K562 (cell line): ENCODE measurements at regions not wholly inside any gene's neighbourhood (a gene's known extent, or its start where the extent isn't known, plus 50 kb on each side); places are given as distances from the start of the nearest gene placed in this dataset.

Source experiments
- BHLHE40 ChIP-seq: IDR thresholded peaks from 2 replicates; pipeline ENCODE4 v1.6.1; 2011; ENCODE audit warnings: low read length, improper control_type of control experiment
- BRF1 ChIP-seq: IDR thresholded peaks from 3 replicates; pipeline ENCODE4 v1.6.1; 2011; ENCODE audit warnings: borderline replicate concordance, mild to moderate bottlenecking; ENCODE audit not compliant: insufficient read length; ENCODE audit errors: extremely low read depth
- C11orf30 ChIP-seq: fragments of 450-650 bp; IDR thresholded peaks from 2 replicates; pipeline ENCODE4 v1.6.1; 2016; ENCODE audit warnings: low read depth, mild to moderate bottlenecking
- CAMTA2 ChIP-seq: fragments of 250-450 bp; sonication (Bioruptor Pico); conservative IDR thresholded peaks from 2 replicates; pipeline ENCODE4 v1.5.1; 2022
- CEBPB ChIP-seq: fragments of 450-650 bp; IDR thresholded peaks from 2 replicates; pipeline ENCODE4 v1.6.1; 2016; ENCODE audit warnings: missing genetic modification characterization, missing compliant biosample characterization
- CREBBP ChIP-seq: IDR thresholded peaks from one replicate; pipeline ENCODE4 v1.6.1; 2012; ENCODE audit warnings: low read depth, mild to moderate bottlenecking, control low read depth, inconsistent platforms, low read length
- E2F8 ChIP-seq: fragments of 450-650 bp; IDR thresholded peaks from 2 replicates; pipeline ENCODE4 v1.7.1; 2018; ENCODE audit warnings: mild to moderate bottlenecking, low read depth; ENCODE audit not compliant: partially characterized antibody
- ETS1 ChIP-seq: conservative IDR thresholded peaks from 2 replicates; pipeline ENCODE4 v1.6.1; 2011; ENCODE audit warnings: low read depth, mild to moderate bottlenecking, low read length; ENCODE audit not compliant: control insufficient read depth
- HEY1 ChIP-seq: fragments of 250-450 bp; sonication (Bioruptor Pico); IDR thresholded peaks from 2 replicates; pipeline ENCODE4 v1.5.0; 2020; ENCODE audit warnings: mild to moderate bottlenecking, moderate library complexity, borderline replicate concordance
- MIER1 ChIP-seq: fragments of 450-650 bp; IDR thresholded peaks from 2 replicates; pipeline ENCODE4 v1.6.1; 2016; ENCODE audit warnings: antibody characterized with exemption, mild to moderate bottlenecking, low read depth
- NR2F6 ChIP-seq: fragments of 450-650 bp; formaldehyde crosslinking; IDR thresholded peaks from 2 replicates; pipeline ENCODE4 v1.4.0; 2020; ENCODE audit warnings: mild to moderate bottlenecking
- PHF21A ChIP-seq: fragments of 450-650 bp; IDR thresholded peaks from 2 replicates; pipeline ENCODE4 v1.6.1; 2017; ENCODE audit warnings: low read depth, borderline replicate concordance
- PKNOX1 ChIP-seq: fragments of 450-650 bp; IDR thresholded peaks from 2 replicates; pipeline ENCODE4 v1.6.1; 2016
- SPI1 ChIP-seq: IDR thresholded peaks from 2 replicates; pipeline ENCODE4 v1.6.1; 2011; ENCODE audit warnings: low read depth, low read length, control low read depth, borderline replicate concordance
- TAL1 ChIP-seq: fragments of 450-650 bp; IDR thresholded peaks from 2 replicates; pipeline ENCODE4 v1.6.1; 2016; ENCODE audit warnings: mild to moderate bottlenecking
- TRIM28 ChIP-seq: fragments of 450-650 bp; IDR thresholded peaks from 2 replicates; pipeline ENCODE4 v1.6.1; 2017
- ZNF57 ChIP-seq: fragments of 450-650 bp; formaldehyde crosslinking; IDR thresholded peaks from 2 replicates; pipeline ENCODE4 v1.4.0; 2020; ENCODE audit warnings: mild to moderate bottlenecking, moderate library complexity
- ZNF584 ChIP-seq: fragments of 200-800 bp; sonication (Bioruptor generic); IDR thresholded peaks from 2 replicates; pipeline ENCODE4 v1.6.1; 2016; ENCODE audit warnings: low read depth, mild to moderate bottlenecking, missing genetic modification characterization, missing compliant biosample characterization
- ZNF75A ChIP-seq: fragments of 450-650 bp; formaldehyde crosslinking; IDR thresholded peaks from 2 replicates; pipeline ENCODE4 v1.4.0; 2020; ENCODE audit warnings: mild to moderate bottlenecking
- TF ChIP-seq, protein P1 (sequence below), 2 experiments: fragments of 450-650 bp; conservative IDR thresholded peaks; 2 replicates each; pipeline ENCODE4 v1.6.1; 2017; ENCODE audit warnings: mild to moderate bottlenecking in 2 of 2, moderate library complexity in 2 of 2

- TF ChIP-seq HEY1 (CRISPR knock-in tag) (no peak), CEBPB (tag) (peak; percentile 90), ZNF584 (CRISPR knock-in tag) (no peak), NR2F6 (no peak), PHF21A (no peak), PKNOX1 (no peak), ZNF57 (CRISPR knock-in tag) (no peak), ETS1 (no peak), TRIM28 (no peak), E2F8 (no peak), SPI1 (0 out of 2 replicates have a peak, but pooled peaks have one; percentile 28), BHLHE40 (peak; percentile 37; the same call in 1 of the 2 replicates), C11orf30 (peak; percentile 21), TAL1 (no peak), MIER1 (no peak), CREBBP (no peak), CAMTA2 (CRISPR knock-in tag) (no peak), ZNF75A (CRISPR knock-in tag) (no peak), BRF1 (no peak)
- TF ChIP-seq, protein P1, sequence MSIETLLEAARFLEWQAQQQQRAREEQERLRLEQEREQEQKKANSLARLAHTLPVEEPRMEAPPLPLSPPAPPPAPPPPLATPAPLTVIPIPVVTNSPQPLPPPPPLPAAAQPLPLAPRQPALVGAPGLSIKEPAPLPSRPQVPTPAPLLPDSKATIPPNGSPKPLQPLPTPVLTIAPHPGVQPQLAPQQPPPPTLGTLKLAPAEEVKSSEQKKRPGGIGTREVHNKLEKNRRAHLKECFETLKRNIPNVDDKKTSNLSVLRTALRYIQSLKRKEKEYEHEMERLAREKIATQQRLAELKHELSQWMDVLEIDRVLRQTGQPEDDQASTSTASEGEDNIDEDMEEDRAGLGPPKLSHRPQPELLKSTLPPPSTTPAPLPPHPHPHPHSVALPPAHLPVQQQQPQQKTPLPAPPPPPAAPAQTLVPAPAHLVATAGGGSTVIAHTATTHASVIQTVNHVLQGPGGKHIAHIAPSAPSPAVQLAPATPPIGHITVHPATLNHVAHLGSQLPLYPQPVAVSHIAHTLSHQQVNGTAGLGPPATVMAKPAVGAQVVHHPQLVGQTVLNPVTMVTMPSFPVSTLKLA (conservative IDR thresholded peaks at IDR 0.05), result no peak
These were observed 54.7 kb upstream of the CIBAR2 start (continued) for GRCh38 chr16:85166699-85167588.
